HEK293T (cell line): ENCODE measurements at regions not wholly inside any gene's neighbourhood (a gene's known extent, or its start where the extent isn't known, plus 50 kb on each side); places are given as distances from the start of the nearest gene placed in this dataset.

ENCODE experiments used
- BHLHE40 ChIP-seq: fragments of 450-650 bp; IDR thresholded peaks from 2 replicates; pipeline ENCODE4 v1.6.1; 2016; ENCODE audit warnings: mild to moderate bottlenecking, moderate library complexity, borderline replicate concordance
- ELF4 ChIP-seq: fragments of 450-650 bp; IDR thresholded peaks from 2 replicates; pipeline ENCODE4 v1.6.1; 2017; ENCODE audit warnings: antibody characterized with exemption
- FOXA1 ChIP-seq: fragments of 450-650 bp; IDR thresholded peaks from 2 replicates; pipeline ENCODE4 v1.6.1; 2016; ENCODE audit warnings: mild to moderate bottlenecking
- FOXK2 ChIP-seq: fragments of 450-650 bp; IDR thresholded peaks from 2 replicates; pipeline ENCODE4 v1.6.1; 2016; ENCODE audit warnings: mild to moderate bottlenecking
- FOXM1 ChIP-seq: fragments of 450-650 bp; IDR thresholded peaks from 2 replicates; pipeline ENCODE4 v1.6.1; 2017; ENCODE audit warnings: mild to moderate bottlenecking, borderline replicate concordance
- HDGF ChIP-seq: fragments of 450-650 bp; IDR thresholded peaks from 2 replicates; pipeline ENCODE4 v1.6.1; 2017; ENCODE audit warnings: antibody characterized with exemption, borderline replicate concordance
- NFRKB ChIP-seq: fragments of 450-650 bp; IDR thresholded peaks from 2 replicates; pipeline ENCODE4 v1.6.1; 2016; ENCODE audit warnings: mild to moderate bottlenecking, moderate library complexity
- SP1 ChIP-seq: fragments of 450-650 bp; IDR thresholded peaks from 2 replicates; pipeline ENCODE4 v1.6.1; 2017
- SUZ12 ChIP-seq: fragments of 450-650 bp; IDR thresholded peaks from 2 replicates; pipeline ENCODE4 v1.6.1; 2016; ENCODE audit warnings: mild to moderate bottlenecking

DNA sequence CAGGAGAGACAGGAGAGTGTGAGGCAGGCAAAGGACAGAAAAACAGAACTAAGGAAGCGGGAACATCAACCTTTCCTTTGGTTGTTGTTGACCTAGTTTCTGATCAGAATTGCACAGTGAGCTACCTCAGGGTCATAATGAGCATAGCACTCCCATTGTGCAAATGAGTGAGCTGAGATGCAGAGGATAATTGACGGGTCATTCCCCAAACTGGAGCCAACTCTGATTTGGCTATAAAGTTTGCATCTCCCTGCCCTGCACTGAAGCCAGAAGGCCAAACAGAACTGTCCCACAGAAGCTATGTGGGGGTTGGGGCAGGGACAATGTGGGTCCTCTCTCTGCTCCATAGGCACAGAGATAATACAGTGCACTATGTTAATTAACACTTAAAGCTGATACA is 105.6 kb upstream of the KLHL14 start:
- TF ChIP-seq SP1 (no peak), ELF4 (no peak), SUZ12 (no peak), NFRKB (no peak), BHLHE40 (no peak), FOXK2 (no peak), FOXM1 (no peak), HDGF (no peak), FOXA1 (no peak)
